ENCODE measurements at regions not wholly inside any gene's neighbourhood (a gene's known extent, or its start where the extent isn't known, plus 50 kb on each side); places are given as distances from the start of the nearest gene placed in this dataset.
A peak's percentile ranks its signal among the peaks of the same experiment; 100 is the strongest.

- no peak for TF ChIP-seq SPI1 (IDR thresholded peaks at IDR 0.05; ENCODE audit: borderline replicate concordance, low read depth)
- no peak for TF ChIP-seq CTCF (IDR thresholded peaks at IDR 0.05; ENCODE audit: insufficient read depth, low read length)
- no peak for TF ChIP-seq POLR2AphosphoS5 (IDR thresholded peaks at IDR 0.05; ENCODE audit: low read depth)
- no peak for TF ChIP-seq REST (IDR thresholded peaks at IDR 0.05; ENCODE audit: insufficient replicate concordance, low read depth)
- no peak for TF ChIP-seq GABPA (IDR thresholded peaks at IDR 0.05; ENCODE audit: low read depth)
- Histone ChIP-seq H3K27me3 (ENCODE audit: insufficient read depth, poor library complexity, severe bottlenecking) (no peaks in the 10 kb centered on the region), H3K27ac (replicated peaks) (no peak overlapping the region), H3K4me3 (replicated peaks; ENCODE audit: insufficient read depth, low read length) (no peak overlapping the region)
- DNase-seq (ENCODE audit: low read depth in 1 of 2, low spot score in 1 of 2), result no peak
Measured at GRCh38 chr6:154893917-154894316, 101.2 kb upstream of the TIAM2 start.

GRCh38 chr6:154894902-154895301 is 100.2 kb upstream of the TIAM2 start:
- TF ChIP-seq GABPA (IDR thresholded peaks at IDR 0.05; ENCODE audit: low read depth) (peak; percentile 18; the same call in 1 of the 2 replicates), POLR2AphosphoS5 (IDR thresholded peaks at IDR 0.05; ENCODE audit: low read depth) (no peak), SPI1 (IDR thresholded peaks at IDR 0.05; ENCODE audit: borderline replicate concordance, low read depth) (peak; percentile 96), CTCF (IDR thresholded peaks at IDR 0.05; ENCODE audit: insufficient read depth, low read length) (no peak)
- Histone ChIP-seq H3K4me3 (replicated peaks; ENCODE audit: insufficient read depth, low read length) (no peak overlapping the region), H3K27me3 (ENCODE audit: insufficient read depth, poor library complexity, severe bottlenecking) (no peaks in the 10 kb centered on the region), H3K27ac (replicated peaks) (0 out of 2 replicates have a peak overlapping the region, but pooled peaks have one; percentile 22)
- DNase-seq (ENCODE audit: low read depth in 1 of 2, low spot score in 1 of 2), result peak; percentile 4 to 47

GRCh38 chr6:154895841-154896240 is 99.3 kb upstream of the TIAM2 start:
- H3K27me3 ChIP-seq (ENCODE audit: insufficient read depth, poor library complexity, severe bottlenecking), result no peaks in the 10 kb centered on the region
- H3K4me3 ChIP-seq (replicated peaks; ENCODE audit: insufficient read depth, low read length), result no peak overlapping the region
- TF ChIP-seq SPI1 (IDR thresholded peaks at IDR 0.05; ENCODE audit: borderline replicate concordance, low read depth) (no peak), REST (IDR thresholded peaks at IDR 0.05; ENCODE audit: insufficient replicate concordance, low read depth) (no peak), POLR2AphosphoS5 (IDR thresholded peaks at IDR 0.05; ENCODE audit: low read depth) (no peak), GABPA (IDR thresholded peaks at IDR 0.05; ENCODE audit: low read depth) (no peak), CTCF (IDR thresholded peaks at IDR 0.05; ENCODE audit: insufficient read depth, low read length) (no peak)
- no peak for DNase-seq (ENCODE audit: low read depth in 1 of 2, low spot score in 1 of 2)
- H3K27ac ChIP-seq (replicated peaks), result no peak overlapping the region

- Histone ChIP-seq H3K27ac (replicated peaks) (no peak overlapping the region), H3K27me3 (ENCODE audit: insufficient read depth, poor library complexity, severe bottlenecking) (no peaks in the 10 kb centered on the region), H3K4me3 (replicated peaks; ENCODE audit: insufficient read depth, low read length) (no peak overlapping the region)
- DNase-seq (ENCODE audit: low read depth in 1 of 2, low spot score in 1 of 2), result no peak
- TF ChIP-seq CTCF (IDR thresholded peaks at IDR 0.05; ENCODE audit: insufficient read depth, low read length), result no peak
- no peak for TF ChIP-seq POLR2AphosphoS5 (IDR thresholded peaks at IDR 0.05; ENCODE audit: low read depth)
- TF ChIP-seq GABPA (IDR thresholded peaks at IDR 0.05; ENCODE audit: low read depth), result no peak
- TF ChIP-seq SPI1 (IDR thresholded peaks at IDR 0.05; ENCODE audit: borderline replicate concordance, low read depth), result no peak
- no peak for TF ChIP-seq REST (IDR thresholded peaks at IDR 0.05; ENCODE audit: insufficient replicate concordance, low read depth)
Measured at GRCh38 chr6:154898821-154899220, 96.3 kb upstream of the TIAM2 start.
